Endothelial cell (in vitro differentiated cells): ENCODE measurements at regions not wholly inside any gene's neighbourhood (a gene's known extent, or its start where the extent isn't known, plus 50 kb on each side); places are given as distances from the start of the nearest gene placed in this dataset.
"Not testable (repeated sequence)": the region's sequence is repeated elsewhere in the genome, so short reads cannot be mapped to it uniquely, and the experiment has no call there.

Experiments used
- DNase-seq: peaks from one replicate; pipeline ENCODE4 v3.0.0; 2021; ENCODE audit warnings: low spot score
- H3K27ac Mint-ChIP-seq: one replicate; pipeline ENCODE4 v1.8.0; 2021; ENCODE audit warnings: mixed read lengths, inconsistent platforms; ENCODE audit not compliant: unreplicated experiment
- H3K27me3 Mint-ChIP-seq: one replicate; pipeline ENCODE4 v1.8.0; 2021; ENCODE audit warnings: mild to moderate bottlenecking, moderate library complexity, mixed read lengths, inconsistent platforms; ENCODE audit not compliant: unreplicated experiment
- H3K36me3 Mint-ChIP-seq: one replicate; pipeline ENCODE4 v1.8.0; 2021; ENCODE audit warnings: mild to moderate bottlenecking, low read depth, mixed read lengths, inconsistent platforms; ENCODE audit not compliant: unreplicated experiment
- H3K4me1 Mint-ChIP-seq: one replicate; pipeline ENCODE4 v1.8.0; 2021; ENCODE audit warnings: mild to moderate bottlenecking, mixed read lengths, inconsistent platforms; ENCODE audit not compliant: unreplicated experiment
- H3K4me3 Mint-ChIP-seq: one replicate; pipeline ENCODE4 v1.8.0; 2021; ENCODE audit warnings: mild to moderate bottlenecking, mixed read lengths, inconsistent platforms; ENCODE audit not compliant: unreplicated experiment
- H3K9me3 Mint-ChIP-seq: one replicate; pipeline ENCODE4 v1.8.0; 2021; ENCODE audit warnings: mixed read lengths, inconsistent platforms; ENCODE audit not compliant: unreplicated experiment
- TF ChIP-seq, protein P1 (sequence below): fragments of 200-600 bp; sonication (generic); IDR thresholded peaks from one replicate; pipeline ENCODE4 v1.5.0; 2021; ENCODE audit warnings: antibody characterized with exemption; ENCODE audit not compliant: unreplicated experiment

DNA sequence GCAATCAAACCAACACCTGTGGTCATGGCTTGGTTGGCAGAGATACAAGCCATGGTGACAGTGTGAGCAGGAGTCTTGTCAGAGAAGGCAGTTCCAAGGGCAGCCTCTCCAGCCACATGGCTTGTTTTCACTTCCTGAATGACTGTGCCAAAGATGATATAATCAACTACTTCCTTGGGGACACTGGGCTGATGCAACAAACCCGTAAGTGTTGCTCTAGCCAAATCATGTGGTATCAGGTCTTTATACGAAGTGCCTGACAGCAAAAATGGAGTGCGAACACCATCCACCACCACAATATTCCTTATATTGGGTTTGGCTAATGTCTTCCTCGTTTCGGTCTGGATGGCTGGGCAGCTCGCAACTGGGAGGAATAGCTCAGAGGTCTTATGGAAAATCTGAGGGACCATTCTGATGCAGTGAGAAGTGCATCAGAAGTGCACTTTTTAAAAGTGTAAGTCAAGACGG is 922.0 kb downstream of the NLGN4X start:
- no peaks in the 10 kb centered on the region for H3K36me3 Mint-ChIP-seq
- H3K27ac Mint-ChIP-seq: no peak overlapping the region
- DNase-seq: no peak
- no peaks in the 10 kb centered on the region for H3K4me1 Mint-ChIP-seq
- no peaks in the 10 kb centered on the region for H3K9me3 Mint-ChIP-seq
- TF ChIP-seq, protein P1, sequence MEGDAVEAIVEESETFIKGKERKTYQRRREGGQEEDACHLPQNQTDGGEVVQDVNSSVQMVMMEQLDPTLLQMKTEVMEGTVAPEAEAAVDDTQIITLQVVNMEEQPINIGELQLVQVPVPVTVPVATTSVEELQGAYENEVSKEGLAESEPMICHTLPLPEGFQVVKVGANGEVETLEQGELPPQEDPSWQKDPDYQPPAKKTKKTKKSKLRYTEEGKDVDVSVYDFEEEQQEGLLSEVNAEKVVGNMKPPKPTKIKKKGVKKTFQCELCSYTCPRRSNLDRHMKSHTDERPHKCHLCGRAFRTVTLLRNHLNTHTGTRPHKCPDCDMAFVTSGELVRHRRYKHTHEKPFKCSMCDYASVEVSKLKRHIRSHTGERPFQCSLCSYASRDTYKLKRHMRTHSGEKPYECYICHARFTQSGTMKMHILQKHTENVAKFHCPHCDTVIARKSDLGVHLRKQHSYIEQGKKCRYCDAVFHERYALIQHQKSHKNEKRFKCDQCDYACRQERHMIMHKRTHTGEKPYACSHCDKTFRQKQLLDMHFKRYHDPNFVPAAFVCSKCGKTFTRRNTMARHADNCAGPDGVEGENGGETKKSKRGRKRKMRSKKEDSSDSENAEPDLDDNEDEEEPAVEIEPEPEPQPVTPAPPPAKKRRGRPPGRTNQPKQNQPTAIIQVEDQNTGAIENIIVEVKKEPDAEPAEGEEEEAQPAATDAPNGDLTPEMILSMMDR: no peak
- no peak overlapping the region for H3K4me3 Mint-ChIP-seq
- H3K27me3 Mint-ChIP-seq: no peaks in the 10 kb centered on the region

DNA sequence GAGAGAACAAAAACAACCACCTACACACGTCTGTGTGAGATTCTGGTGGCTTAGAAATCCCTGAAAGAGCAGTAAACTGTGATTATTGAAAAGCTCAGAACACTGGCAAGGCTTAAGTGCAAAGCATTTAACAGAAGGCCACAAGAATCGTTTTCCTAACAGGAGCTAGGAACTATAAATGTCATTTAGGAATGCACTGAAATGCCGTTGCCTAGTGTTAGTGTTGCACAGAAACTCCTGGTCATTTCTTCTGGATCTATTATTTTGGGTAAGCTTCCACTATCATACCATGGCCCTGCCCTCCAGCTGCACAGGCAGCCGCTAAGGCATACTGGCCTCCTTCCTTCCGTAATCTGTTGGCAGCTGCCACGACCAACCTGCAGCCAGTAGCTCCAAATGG is 923.2 kb downstream of the NLGN4X start:
- Mint-ChIP-seq H3K36me3 (no peaks in the 10 kb centered on the region), H3K4me1 (no peaks in the 10 kb centered on the region), H3K9me3 (no peaks in the 10 kb centered on the region), H3K27ac (no peak overlapping the region), H3K4me3 (no peak overlapping the region), H3K27me3 (no peaks in the 10 kb centered on the region)
- TF ChIP-seq, protein P1: no peak
- DNase-seq: no peak

DNA sequence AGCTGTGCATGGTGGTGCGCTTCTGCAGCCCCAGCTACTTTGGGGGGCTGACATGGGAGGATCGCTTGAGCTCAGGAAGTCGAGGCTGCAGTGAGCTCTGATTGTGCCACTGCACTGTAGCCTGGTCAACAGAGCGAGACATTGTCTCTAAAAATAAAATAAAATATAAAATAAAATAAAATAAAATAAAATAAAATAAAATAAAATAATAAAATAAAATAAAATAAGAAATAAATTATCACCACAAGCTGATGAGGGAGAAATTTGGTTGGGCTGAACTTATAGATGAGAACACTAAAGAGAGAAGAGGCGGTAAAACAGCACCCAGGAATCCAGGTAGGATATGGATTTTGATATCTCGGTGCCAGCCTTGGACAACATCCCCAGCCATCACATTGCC is 933.7 kb downstream of the NLGN4X start:
- Mint-ChIP-seq H3K4me1 (no peaks in the 10 kb centered on the region), H3K4me3 (no peak overlapping the region), H3K27me3 (no peaks in the 10 kb centered on the region), H3K36me3 (no peaks in the 10 kb centered on the region), H3K27ac (no peak overlapping the region), H3K9me3 (no peaks in the 10 kb centered on the region)
- DNase-seq: no peak
- TF ChIP-seq, protein P1: no peak

DNA sequence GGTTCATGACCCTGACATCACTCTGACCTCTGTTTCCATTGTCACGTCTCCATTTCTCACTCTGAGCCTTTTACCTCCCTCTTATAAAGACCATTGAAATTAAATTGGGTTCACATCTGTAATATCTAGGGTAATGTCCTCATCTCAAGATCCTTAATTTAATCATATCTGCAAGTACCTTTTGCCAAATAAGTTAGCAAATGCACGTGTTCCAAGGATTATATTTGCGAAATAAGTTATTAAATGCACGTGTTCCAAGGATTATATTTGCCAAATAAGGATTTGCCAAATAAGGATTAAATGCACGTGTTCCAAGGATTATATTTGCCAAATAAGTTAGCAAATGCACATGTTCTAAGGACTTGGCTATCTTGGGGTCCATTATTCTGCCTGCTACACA is 938.0 kb downstream of the NLGN4X start:
- Mint-ChIP-seq H3K4me1 (no peaks in the 10 kb centered on the region), H3K27ac (no peak overlapping the region), H3K27me3 (no peaks in the 10 kb centered on the region), H3K36me3 (no peaks in the 10 kb centered on the region), H3K9me3 (no peaks in the 10 kb centered on the region), H3K4me3 (no peak overlapping the region)
- DNase-seq: no peak
- TF ChIP-seq, protein P1: no peak

DNA sequence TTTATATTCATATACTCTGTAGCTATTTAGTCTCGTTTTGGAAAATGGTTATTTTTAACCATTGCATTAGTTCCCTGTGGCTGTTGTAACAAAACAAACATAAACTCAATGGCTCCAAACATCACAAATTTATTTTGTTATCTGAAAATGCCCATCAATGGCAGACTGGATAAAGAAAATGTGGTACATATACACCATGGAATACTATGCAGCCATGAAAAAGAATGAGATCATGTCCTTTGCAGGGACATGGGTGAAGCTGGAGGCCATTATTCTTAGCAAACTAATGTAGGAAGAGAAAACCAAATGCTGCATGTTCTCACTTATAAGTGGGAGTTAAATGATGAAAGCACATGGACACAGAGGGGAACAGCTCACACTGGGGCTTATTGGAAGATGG is 938.7 kb downstream of the NLGN4X start:
- H3K4me3 Mint-ChIP-seq, DNase-seq, H3K36me3 Mint-ChIP-seq, H3K9me3 Mint-ChIP-seq, H3K4me1 Mint-ChIP-seq, H3K27ac Mint-ChIP-seq, H3K27me3 Mint-ChIP-seq: not testable (repeated sequence)

DNA sequence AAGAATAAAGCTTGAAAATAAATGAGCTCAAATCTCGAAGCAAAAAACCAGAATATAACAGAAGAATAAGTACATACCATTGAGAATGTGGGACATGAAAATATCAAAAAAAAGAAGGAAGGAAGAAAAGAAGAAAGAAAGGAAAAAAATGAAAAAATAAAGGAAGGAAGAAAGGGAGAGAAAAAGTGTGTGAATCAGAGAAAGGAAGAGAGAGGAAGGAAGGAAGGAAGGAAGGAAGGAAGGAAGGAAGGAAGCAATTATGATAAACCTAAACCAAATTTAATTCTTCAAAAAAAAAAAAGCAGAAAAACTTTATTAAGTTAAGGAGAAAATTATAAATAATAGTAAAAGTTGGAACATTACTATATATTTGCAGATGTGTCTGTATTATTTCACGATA is 949.8 kb downstream of the NLGN4X start:
- Mint-ChIP-seq H3K4me1 (no peaks in the 10 kb centered on the region), H3K27me3 (peaks cover 2% of the 10 kb centered on the region), H3K4me3 (no peak overlapping the region), H3K27ac (no peak overlapping the region), H3K9me3 (no peaks in the 10 kb centered on the region), H3K36me3 (no peaks in the 10 kb centered on the region)
- DNase-seq: no peak
- TF ChIP-seq, protein P1: no peak
